ENCODE measurements at regions not wholly inside any gene's neighbourhood (a gene's known extent, or its start where the extent isn't known, plus 50 kb on each side); places are given as distances from the start of the nearest gene placed in this dataset.

GRCh38 chr3:5813521-5813920 lies 626.0 kb downstream of the EDEM1 start:
- TF ChIP-seq CTCF (IDR thresholded peaks at IDR 0.05) (no peak), POLR2A (IDR thresholded peaks at IDR 0.05) (no peak)
